ENCODE measurements at regions not wholly inside any gene's neighbourhood (a gene's known extent, or its start where the extent isn't known, plus 50 kb on each side); places are given as distances from the start of the nearest gene placed in this dataset.

- H3K9ac ChIP-seq (ENCODE audit: low read length): no peak overlapping the region
- H3K9me3 ChIP-seq (ENCODE audit: control insufficient read depth, low read depth, low read length): no peaks in the 10 kb centered on the region
- H3K4me1 ChIP-seq (ENCODE audit: control insufficient read depth, low read depth, low read length): no peaks in the 10 kb centered on the region
- H3K27me3 ChIP-seq (ENCODE audit: control insufficient read depth, insufficient read depth, low read length): no peaks in the 10 kb centered on the region
- H3K36me3 ChIP-seq (ENCODE audit: control insufficient read depth, low read depth, low read length): no peaks in the 10 kb centered on the region
- H3K27ac ChIP-seq (ENCODE audit: low read length): no peak overlapping the region
- H3K4me3 ChIP-seq (ENCODE audit: low read length): no peak overlapping the region
Observed at GRCh38 chr5:2219149-2219776, 336.5 kb upstream of the IRX4 start.

GRCh38 chr5:2217219-2217618, 334.5 kb upstream of the IRX4 start:
- no peak overlapping the region for H3K4me3 ChIP-seq (ENCODE audit: low read length)

GRCh38 chr5:2214910-2215590, 332.3 kb upstream of the IRX4 start:
- Histone ChIP-seq H3K27ac (ENCODE audit: low read length) (no peak overlapping the region), H3K27me3 (ENCODE audit: control insufficient read depth, insufficient read depth, low read length) (no peaks in the 10 kb centered on the region)

More at GRCh38 chr5:2217219-2217618, 334.5 kb upstream of the IRX4 start:
- H3K9me3 ChIP-seq (ENCODE audit: control insufficient read depth, low read depth, low read length): no peaks in the 10 kb centered on the region
- no peak overlapping the region for H3K9ac ChIP-seq (ENCODE audit: low read length)
- no peaks in the 10 kb centered on the region for H3K4me1 ChIP-seq (ENCODE audit: control insufficient read depth, low read depth, low read length)
- no peaks in the 10 kb centered on the region for H3K36me3 ChIP-seq (ENCODE audit: control insufficient read depth, low read depth, low read length)
- H3K27me3 ChIP-seq (ENCODE audit: control insufficient read depth, insufficient read depth, low read length): no peaks in the 10 kb centered on the region
- no peak overlapping the region for H3K27ac ChIP-seq (ENCODE audit: low read length)

GRCh38 chr5:2213121-2213730, 330.5 kb upstream of the IRX4 start:
- Histone ChIP-seq H3K9ac (ENCODE audit: low read length) (no peak overlapping the region), H3K4me1 (ENCODE audit: control insufficient read depth, low read depth, low read length) (no peaks in the 10 kb centered on the region), H3K4me3 (ENCODE audit: low read length) (no peak overlapping the region), H3K9me3 (ENCODE audit: control insufficient read depth, low read depth, low read length) (no peaks in the 10 kb centered on the region), H3K36me3 (ENCODE audit: control insufficient read depth, low read depth, low read length) (no peaks in the 10 kb centered on the region), H3K27me3 (ENCODE audit: control insufficient read depth, insufficient read depth, low read length) (no peaks in the 10 kb centered on the region), H3K27ac (ENCODE audit: low read length) (no peak overlapping the region)

More at GRCh38 chr5:2214910-2215590, 332.3 kb upstream of the IRX4 start:
- H3K9me3 ChIP-seq (ENCODE audit: control insufficient read depth, low read depth, low read length): no peaks in the 10 kb centered on the region
- no peak overlapping the region for H3K4me3 ChIP-seq (ENCODE audit: low read length)
- H3K4me1 ChIP-seq (ENCODE audit: control insufficient read depth, low read depth, low read length): no peaks in the 10 kb centered on the region
- no peak overlapping the region for H3K9ac ChIP-seq (ENCODE audit: low read length)
- H3K36me3 ChIP-seq (ENCODE audit: control insufficient read depth, low read depth, low read length): no peaks in the 10 kb centered on the region

- Histone ChIP-seq H3K9me3 (ENCODE audit: control insufficient read depth, low read depth, low read length) (no peaks in the 10 kb centered on the region), H3K27me3 (ENCODE audit: control insufficient read depth, insufficient read depth, low read length) (no peaks in the 10 kb centered on the region), H3K4me3 (ENCODE audit: low read length) (no peak overlapping the region)
Observed at GRCh38 chr5:2212481-2212880, 329.8 kb upstream of the IRX4 start.

GRCh38 chr5:2208239-2208544, 325.5 kb upstream of the IRX4 start:
- Histone ChIP-seq H3K4me3 (ENCODE audit: low read length) (no peak overlapping the region), H3K27ac (ENCODE audit: low read length) (no peak overlapping the region), H3K9ac (ENCODE audit: low read length) (no peak overlapping the region), H3K27me3 (ENCODE audit: control insufficient read depth, insufficient read depth, low read length) (no peaks in the 10 kb centered on the region), H3K36me3 (ENCODE audit: control insufficient read depth, low read depth, low read length) (no peaks in the 10 kb centered on the region), H3K4me1 (ENCODE audit: control insufficient read depth, low read depth, low read length) (peaks cover 8% of the 10 kb centered on the region), H3K9me3 (ENCODE audit: control insufficient read depth, low read depth, low read length) (no peaks in the 10 kb centered on the region)

More at GRCh38 chr5:2212481-2212880, 329.8 kb upstream of the IRX4 start:
- Histone ChIP-seq H3K36me3 (ENCODE audit: control insufficient read depth, low read depth, low read length) (no peaks in the 10 kb centered on the region), H3K4me1 (ENCODE audit: control insufficient read depth, low read depth, low read length) (no peaks in the 10 kb centered on the region), H3K9ac (ENCODE audit: low read length) (no peak overlapping the region), H3K27ac (ENCODE audit: low read length) (no peak overlapping the region)

GRCh38 chr5:2207416-2208238, 324.9 kb upstream of the IRX4 start:
- no peak overlapping the region for H3K4me3 ChIP-seq (ENCODE audit: low read length)
- H3K36me3 ChIP-seq (ENCODE audit: control insufficient read depth, low read depth, low read length): no peaks in the 10 kb centered on the region
- no peaks in the 10 kb centered on the region for H3K9me3 ChIP-seq (ENCODE audit: control insufficient read depth, low read depth, low read length)
- no peak overlapping the region for H3K27ac ChIP-seq (ENCODE audit: low read length)
- H3K9ac ChIP-seq (ENCODE audit: low read length): no peak overlapping the region
- no peaks in the 10 kb centered on the region for H3K27me3 ChIP-seq (ENCODE audit: control insufficient read depth, insufficient read depth, low read length)
- H3K4me1 ChIP-seq (ENCODE audit: control insufficient read depth, low read depth, low read length): peaks cover 8% of the 10 kb centered on the region

GRCh38 chr5:2207109-2207399, 324.3 kb upstream of the IRX4 start:
- no peak overlapping the region for H3K4me3 ChIP-seq (ENCODE audit: low read length)
- H3K4me1 ChIP-seq (ENCODE audit: control insufficient read depth, low read depth, low read length): peaks cover 8% of the 10 kb centered on the region
- H3K27me3 ChIP-seq (ENCODE audit: control insufficient read depth, insufficient read depth, low read length): no peaks in the 10 kb centered on the region
- H3K9ac ChIP-seq (ENCODE audit: low read length): no peak overlapping the region
- H3K36me3 ChIP-seq (ENCODE audit: control insufficient read depth, low read depth, low read length): no peaks in the 10 kb centered on the region
- H3K9me3 ChIP-seq (ENCODE audit: control insufficient read depth, low read depth, low read length): no peaks in the 10 kb centered on the region
- no peak overlapping the region for H3K27ac ChIP-seq (ENCODE audit: low read length)

GRCh38 chr5:2206293-2207108, 323.8 kb upstream of the IRX4 start:
- Histone ChIP-seq H3K9me3 (ENCODE audit: control insufficient read depth, low read depth, low read length) (no peaks in the 10 kb centered on the region), H3K27me3 (ENCODE audit: control insufficient read depth, insufficient read depth, low read length) (no peaks in the 10 kb centered on the region), H3K4me1 (ENCODE audit: control insufficient read depth, low read depth, low read length) (peaks cover 8% of the 10 kb centered on the region), H3K9ac (ENCODE audit: low read length) (no peak overlapping the region), H3K27ac (ENCODE audit: low read length) (no peak overlapping the region), H3K36me3 (ENCODE audit: control insufficient read depth, low read depth, low read length) (no peaks in the 10 kb centered on the region), H3K4me3 (ENCODE audit: low read length) (no peak overlapping the region)

GRCh38 chr5:2205596-2206226, 323.0 kb upstream of the IRX4 start:
- no peak overlapping the region for H3K9ac ChIP-seq (ENCODE audit: low read length)
- H3K27ac ChIP-seq (ENCODE audit: low read length): no peak overlapping the region
- no peak overlapping the region for H3K4me3 ChIP-seq (ENCODE audit: low read length)
- no peaks in the 10 kb centered on the region for H3K9me3 ChIP-seq (ENCODE audit: control insufficient read depth, low read depth, low read length)
- H3K4me1 ChIP-seq (ENCODE audit: control insufficient read depth, low read depth, low read length): peaks cover 8% of the 10 kb centered on the region
- H3K36me3 ChIP-seq (ENCODE audit: control insufficient read depth, low read depth, low read length): no peaks in the 10 kb centered on the region
- no peaks in the 10 kb centered on the region for H3K27me3 ChIP-seq (ENCODE audit: control insufficient read depth, insufficient read depth, low read length)

GRCh38 chr5:2205185-2205585, 322.5 kb upstream of the IRX4 start:
- Histone ChIP-seq H3K27me3 (ENCODE audit: control insufficient read depth, insufficient read depth, low read length) (no peaks in the 10 kb centered on the region), H3K9ac (ENCODE audit: low read length) (no peak overlapping the region), H3K27ac (ENCODE audit: low read length) (no peak overlapping the region), H3K4me1 (ENCODE audit: control insufficient read depth, low read depth, low read length) (peaks cover 8% of the 10 kb centered on the region), H3K9me3 (ENCODE audit: control insufficient read depth, low read depth, low read length) (no peaks in the 10 kb centered on the region), H3K4me3 (ENCODE audit: low read length) (no peak overlapping the region), H3K36me3 (ENCODE audit: control insufficient read depth, low read depth, low read length) (no peaks in the 10 kb centered on the region)
